ENCODE measurements at regions not wholly inside any gene's neighbourhood (a gene's known extent, or its start where the extent isn't known, plus 50 kb on each side); places are given as distances from the start of the nearest gene placed in this dataset.
"Not testable (repeated sequence)": the region's sequence is repeated elsewhere in the genome, so short reads cannot be mapped to it uniquely, and the experiment has no call there.

- DNase-seq = no peak
Observed at GRCh38 chr14:105857826-105858675, 331.7 kb downstream of the TMEM121 start.

- DNase-seq = no peak
Observed at GRCh38 chr14:105858676-105859025, 332.3 kb downstream of the TMEM121 start.

GRCh38 chr14:105859073-105859716 lies 332.8 kb downstream of the TMEM121 start:
- DNase-seq = not testable (repeated sequence)

DNA sequence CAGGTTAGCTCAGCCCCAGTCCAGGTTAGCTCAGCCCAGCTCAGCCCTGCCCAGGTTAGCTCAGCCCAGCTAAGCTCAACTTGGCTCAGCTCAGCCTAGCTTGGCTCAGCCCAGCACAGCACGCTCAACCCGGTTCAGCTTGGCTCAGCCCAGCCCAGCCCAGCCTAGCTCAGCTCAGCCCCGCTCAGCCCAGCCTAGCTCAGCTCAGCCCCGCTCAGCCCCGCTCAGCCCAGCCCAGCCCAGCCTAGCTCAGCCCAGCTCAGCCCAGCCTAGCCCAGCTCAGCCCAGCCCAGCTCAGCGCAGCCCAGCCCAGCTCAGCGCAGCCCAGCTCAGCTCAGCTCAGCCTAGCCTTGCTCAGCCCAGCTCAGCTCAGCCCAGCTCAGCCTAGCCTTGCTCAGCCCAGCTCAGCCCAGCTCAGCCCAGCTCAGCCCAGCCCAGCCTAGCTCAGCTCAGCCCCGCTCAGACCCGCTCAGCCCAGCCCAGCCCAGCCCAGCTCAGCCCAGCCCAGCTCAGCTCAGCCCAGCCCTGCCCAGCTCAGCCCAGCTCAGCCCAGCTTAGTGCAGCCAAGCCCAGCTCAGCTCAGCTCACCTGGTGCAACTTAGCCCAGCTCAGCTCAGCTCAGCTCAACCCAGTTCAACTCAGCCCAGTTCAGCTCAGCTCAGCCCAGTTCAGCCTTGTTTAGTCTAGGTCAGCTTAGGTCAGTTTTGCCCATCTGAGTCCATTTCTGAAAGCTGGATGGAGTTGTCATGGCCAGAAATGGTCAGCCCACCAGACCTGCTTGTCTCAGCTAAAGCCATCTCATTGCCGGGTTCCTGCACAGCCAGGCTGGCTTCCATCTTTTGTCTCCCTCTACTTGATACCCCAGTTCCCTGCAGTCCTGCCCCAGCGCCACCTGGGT lies 333.6 kb downstream of the TMEM121 start:
- no peak for DNase-seq

DNA sequence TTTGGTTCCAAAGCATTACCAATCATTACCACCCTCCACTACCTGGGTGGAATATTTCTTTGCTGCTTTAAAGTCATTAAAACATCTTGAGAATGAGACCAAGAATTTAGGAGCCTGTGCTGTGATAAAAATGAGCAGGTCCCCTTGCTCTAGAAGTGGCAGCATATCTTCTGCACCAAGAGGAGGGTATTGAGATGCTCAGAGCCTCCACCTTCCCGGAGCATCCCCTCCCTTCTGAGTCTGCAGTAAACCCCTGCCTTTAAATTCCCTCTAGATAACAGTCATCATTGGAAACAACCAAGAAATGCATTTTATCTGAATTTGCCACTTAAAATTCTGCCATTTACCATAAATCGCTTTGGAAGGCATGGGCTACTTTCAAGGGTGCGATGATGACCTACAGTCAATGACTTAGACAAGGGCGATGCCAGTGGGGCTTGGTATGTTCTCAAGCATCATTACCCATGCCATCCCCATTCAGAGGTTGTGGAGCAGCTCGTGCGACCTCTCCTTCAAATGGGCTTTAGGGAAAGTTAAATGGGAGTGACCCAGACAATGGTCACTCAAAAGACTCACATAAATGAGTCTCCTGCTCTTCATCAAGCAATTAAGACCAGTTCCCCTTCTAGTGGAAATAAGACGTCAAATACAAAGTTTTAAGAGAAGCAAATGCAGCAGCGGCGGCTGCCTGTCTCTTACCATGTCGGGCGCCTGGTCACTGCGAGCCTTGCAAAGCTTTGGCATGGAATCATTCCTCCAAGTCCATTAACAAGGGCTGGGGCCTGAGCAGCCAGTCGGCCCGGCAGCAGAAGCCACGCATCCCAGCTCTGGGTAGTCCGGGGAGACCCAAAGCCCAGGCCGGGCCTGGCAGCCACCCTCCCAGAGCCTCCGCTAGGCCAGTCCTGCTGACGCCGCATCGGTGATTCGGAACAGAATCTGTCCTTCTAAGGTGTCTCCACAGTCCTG lies 334.5 kb downstream of the TMEM121 start:
- DNase-seq = no peak

DNA sequence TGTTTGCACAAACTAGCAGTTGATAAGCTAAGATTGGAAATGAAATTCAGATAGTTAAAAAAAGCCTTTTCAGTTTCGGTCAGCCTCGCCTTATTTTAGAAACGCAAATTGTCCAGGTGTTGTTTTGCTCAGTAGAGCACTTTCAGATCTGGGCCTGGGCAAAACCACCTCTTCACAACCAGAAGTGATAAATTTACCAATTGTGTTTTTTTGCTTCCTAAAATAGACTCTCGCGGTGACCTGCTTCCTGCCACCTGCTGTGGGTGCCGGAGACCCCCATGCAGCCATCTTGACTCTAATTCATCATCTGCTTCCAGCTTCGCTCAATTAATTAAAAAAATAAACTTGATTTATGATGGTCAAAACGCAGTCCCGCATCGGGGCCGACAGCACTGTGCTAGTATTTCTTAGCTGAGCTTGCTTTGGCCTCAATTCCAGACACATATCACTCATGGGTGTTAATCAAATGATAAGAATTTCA lies 335.6 kb downstream of the TMEM121 start:
- DNase-seq = no peak

DNA sequence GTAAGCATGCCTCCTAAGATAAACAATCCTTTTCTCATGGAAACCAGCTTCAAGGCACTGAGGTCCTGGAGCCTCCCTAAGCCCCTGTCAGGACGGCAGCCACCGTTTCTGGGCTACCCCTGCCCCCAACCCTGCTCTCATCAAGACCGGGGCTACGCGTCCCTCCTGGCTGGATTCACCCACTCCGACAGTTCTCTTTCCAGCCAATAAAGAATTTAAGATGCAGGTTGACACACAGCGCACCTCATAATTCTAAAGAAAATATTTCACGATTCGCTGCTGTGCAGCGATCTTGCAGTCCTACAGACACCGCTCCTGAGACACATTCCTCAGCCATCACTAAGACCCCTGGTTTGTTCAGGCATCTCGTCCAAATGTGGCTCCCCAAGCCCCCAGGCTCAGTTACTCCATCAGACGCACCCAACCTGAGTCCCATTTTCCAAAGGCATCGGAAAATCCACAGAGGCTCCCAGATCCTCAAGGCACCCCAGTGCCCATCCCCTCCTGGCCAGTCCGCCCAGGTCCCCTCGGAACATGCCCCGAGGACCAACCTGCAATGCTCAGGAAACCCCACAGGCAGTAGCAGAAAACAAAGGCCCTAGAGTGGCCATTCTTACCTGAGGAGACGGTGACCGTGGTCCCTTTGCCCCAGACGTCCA lies 336.3 kb downstream of the TMEM121 start:
- no peak for DNase-seq

- no peak for DNase-seq
Observed at GRCh38 chr14:105863296-105864108, 337.1 kb downstream of the TMEM121 start.

- no peak for DNase-seq
Observed at GRCh38 chr14:105864116-105864515, 337.7 kb downstream of the TMEM121 start.

DNA sequence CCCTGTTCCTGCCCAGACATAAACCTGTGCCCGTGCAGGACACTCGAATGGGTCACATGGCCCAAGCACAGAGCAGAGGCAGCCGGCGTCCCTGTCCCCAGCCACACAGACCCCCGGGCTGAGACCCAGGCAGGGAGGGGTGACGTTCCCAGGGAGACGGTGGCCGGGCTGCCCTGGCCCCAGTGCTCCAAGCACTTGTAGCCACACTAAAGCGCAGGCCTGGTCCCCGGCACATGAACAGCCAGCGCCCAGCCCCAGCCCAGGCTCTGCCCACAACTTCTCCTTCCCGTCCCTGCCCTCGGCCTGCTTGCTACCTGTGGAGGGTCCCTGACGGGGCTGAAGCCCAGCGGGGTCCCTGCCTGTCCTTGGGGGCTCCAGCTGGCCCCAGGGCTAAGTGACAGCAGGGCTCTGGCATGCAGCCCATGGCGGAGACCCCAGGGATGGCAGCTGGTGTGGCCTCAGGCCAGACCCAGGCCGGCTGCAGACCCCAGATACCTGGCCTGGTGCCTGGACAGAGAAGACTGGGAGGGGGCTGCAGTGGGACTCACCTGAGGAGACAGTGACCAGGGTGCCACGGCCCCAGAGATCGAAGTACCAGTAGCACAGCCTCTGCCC lies 338.4 kb downstream of the TMEM121 start:
- DNase-seq = no peak

- DNase-seq = no peak
Observed at GRCh38 chr14:105865266-105865903, 339.0 kb downstream of the TMEM121 start.

DNA sequence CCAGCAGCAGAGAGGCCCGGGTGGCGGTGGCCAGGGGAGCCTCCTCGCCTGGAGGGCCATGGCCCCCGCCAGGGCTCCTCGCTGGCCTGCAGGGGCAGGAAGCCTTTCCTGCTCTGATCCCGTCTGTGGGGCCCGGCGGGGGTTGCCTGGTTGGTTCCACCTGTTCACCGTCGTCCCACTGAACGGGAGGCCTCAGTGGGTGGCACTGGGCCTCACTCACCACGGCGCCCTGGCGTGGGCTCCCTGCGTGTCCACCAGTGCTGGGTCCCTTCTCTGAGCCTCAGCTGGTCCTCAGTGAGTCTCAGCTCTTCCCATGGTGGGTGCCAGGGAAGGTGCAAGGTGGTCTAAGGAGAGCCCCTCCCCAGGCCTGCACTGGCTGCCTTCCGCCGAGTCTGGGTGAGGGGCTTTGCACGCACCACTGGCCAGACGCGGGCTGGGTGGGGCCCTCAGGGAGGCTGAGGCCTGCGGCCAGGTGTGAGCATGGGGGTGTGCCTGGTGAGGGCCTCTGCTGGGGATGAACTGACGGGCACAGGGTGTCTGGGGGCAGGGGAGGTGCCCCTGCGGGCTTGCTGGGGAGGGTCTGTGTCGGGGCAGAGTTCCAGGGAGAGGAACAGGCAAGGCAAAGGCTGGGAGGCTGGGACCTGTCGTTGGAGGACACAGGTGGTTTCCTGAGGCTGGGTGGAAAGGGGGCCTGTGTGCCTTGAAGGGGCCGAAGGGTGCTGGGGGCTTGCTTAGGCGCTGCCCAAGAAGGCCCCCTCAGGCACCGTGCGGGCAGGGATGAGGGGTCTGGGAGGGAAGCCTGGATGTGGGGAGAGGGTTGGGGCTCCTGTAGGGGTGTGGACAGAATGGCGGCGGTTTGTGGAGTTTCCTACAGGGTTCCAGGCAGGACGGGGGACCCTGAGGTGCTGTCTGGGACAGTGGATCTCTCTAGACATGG lies 339.8 kb downstream of the TMEM121 start:
- no peak for DNase-seq

- no peak for DNase-seq
Observed at GRCh38 chr14:105866841-105867321, 340.5 kb downstream of the TMEM121 start.

GRCh38 chr14:105867961-105868599 lies 341.7 kb downstream of the TMEM121 start:
- DNase-seq = no peak

- no peak for DNase-seq
Observed at GRCh38 chr14:105871590-105871989, 345.2 kb downstream of the TMEM121 start.

- DNase-seq = no peak
Observed at GRCh38 chr14:105873870-105874512, 347.6 kb downstream of the TMEM121 start.

Data from left kidney (tissue), 1 donor.